Stimulated activated CD4-positive, alpha-beta T cell treated with anti-CD3 and anti-CD28 coated beads, Interleukin-15, amount 100 ng/mL, for 1 hour (primary cell): ENCODE measurements at regions not wholly inside any gene's neighbourhood (a gene's known extent, or its start where the extent isn't known, plus 50 kb on each side); places are given as distances from the start of the nearest gene placed in this dataset.

Experiments used
- DNase-seq, 2 donors: peaks; one replicate each; pipeline ENCODE4 v3.0.0-alpha.2; 2020; ENCODE audit warnings: low read depth in 1 of 2, low spot score in 1 of 2

DNA sequence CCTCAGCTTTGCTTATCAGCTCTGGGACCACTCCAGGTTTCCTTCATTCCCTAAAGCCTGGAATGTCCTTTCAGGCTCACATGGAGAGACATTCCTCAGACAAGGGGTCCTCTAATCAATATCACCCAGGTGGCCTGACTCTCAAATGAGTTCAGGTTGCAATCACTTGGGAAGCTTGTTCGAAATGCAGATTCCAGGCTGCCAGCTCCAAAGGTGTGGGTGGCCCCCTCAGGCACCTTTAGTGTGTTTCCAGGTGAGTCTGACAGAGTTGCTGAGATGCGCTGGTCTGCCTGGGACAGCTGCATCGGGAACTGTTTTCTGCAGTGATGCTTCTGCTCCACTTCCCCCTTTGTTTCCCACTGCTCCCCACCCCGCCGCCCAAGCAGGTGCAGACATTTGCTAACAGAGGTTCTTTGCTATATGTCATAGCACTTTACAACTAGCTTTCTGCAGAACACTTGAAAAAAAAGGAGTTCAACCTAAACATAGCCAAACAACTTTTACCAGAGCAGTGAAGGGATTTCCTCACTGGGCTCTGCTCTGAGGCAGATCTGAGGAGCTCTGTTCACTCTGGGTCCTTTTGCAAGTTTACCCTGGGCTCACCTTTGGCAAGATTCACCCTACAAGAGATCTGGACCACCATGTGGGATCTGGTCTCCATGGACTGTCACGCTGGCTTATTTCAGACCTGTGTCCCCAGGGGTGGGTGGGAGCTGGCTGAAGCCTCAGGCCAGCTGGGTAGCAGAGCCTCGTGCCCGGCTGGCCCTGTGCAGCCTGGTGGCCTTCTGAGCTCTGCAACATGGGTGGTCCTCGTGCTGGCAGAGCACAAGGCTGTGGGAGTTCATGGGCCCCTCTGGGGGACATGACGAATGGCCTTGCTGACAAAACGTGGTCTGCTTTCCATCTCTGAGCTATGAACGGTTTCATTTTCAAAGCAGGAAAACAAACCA lies 539.6 kb downstream of the CCDC171 start:
- no peak for DNase-seq

DNA sequence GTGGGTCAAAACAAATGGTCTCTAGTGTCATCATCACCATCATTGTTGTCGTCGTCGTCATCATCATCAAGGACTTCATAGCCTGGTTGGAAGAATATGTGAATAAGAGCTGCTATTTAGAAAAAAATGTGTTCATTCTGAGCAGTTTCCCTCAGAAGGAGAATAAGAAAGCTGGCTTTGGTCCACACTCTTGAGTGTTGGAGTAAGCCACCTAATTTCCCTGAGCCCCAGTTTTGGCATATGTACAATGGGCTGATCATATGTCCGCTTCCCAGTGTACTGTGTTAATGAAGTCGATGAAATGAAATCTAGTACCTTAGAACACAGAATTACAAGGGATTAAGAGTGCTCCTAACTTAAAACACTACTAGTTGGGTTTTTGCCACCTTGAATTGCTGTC lies 545.5 kb downstream of the CCDC171 start:
- DNase-seq: no peak

DNA sequence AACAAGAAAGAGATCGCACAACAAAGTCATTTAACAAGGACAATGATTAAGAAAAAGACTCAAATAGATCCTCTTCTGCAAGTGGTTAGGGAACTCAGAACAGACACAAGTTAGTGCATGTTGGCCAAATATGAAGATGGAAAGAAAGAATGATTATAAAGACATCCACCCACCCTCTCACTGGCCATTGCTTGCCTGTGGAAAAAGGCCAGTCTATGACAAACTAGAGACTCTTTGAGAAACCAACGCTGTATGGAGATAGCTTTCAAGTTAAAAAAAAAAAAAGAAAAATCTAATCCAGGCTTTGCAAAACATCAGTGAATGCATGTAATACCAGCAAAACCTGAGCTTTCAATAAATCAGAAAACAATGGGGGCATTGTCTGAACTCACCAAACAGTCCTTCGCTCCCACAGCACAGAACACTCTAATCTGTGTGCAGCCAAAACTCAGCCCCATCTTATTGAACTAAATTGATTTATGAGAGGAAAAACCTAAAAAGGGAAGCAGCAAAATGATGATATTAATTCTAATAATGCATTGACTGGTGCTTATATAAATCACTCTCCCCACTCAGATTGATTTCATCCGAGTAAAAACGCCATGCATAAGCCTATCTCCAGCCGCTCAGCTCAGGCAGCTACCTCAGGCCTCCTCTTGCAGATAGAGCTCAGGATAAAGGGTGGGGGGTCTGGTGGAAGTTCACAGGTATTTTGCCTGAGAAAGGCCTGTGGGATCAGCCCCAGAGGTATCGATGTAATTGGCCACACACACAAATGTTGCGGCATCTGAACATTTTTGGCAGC lies 547.1 kb downstream of the CCDC171 start:
- DNase-seq: no peak

DNA sequence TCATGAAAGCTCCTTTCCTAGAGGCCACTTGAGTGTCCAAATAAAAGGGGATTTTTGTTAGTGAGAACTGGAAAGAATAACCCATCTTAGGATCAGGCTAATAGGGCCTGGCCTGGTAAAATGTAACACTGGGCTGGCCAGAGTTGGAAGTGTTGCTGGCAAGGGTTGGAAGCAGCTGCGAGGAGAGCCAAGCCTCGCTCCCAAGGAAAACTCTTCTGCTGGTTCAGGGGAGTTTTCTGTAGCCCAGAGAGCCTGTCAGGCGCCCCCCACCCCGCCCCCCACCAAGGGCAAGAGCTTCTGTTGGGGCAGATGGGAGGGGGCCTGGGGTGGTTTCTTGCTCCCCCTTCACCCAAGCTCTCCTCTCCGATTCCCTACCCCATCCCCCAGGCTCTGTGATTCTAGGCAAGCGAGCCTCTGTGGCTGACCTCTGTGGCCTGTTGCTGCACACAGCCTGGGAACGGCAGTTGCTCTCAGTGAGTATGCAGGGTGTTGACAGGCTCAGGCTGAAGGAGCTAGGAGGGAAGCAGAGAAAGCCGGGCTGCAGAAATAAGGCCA lies 547.8 kb downstream of the CCDC171 start:
- no peak for DNase-seq

DNA sequence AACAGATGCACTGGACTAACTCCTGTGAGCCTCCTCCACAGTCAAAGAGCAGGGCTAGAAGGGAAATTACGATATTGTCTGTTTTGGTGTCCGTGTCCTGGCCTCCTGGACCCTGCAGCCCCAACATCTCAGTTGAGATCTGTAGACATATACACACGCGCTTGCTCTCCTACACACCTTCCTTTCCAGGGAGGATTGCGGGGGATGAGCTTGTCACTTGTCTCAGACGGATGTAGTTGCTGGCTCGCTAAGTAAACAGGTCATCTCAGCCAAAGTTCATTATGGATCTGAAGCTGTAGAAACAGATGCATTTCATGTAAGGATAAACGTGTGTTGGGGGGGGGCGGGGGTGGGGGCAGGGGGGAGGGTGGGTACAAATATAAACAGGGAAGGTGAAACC lies 549.3 kb downstream of the CCDC171 start:
- DNase-seq: no peak

DNA sequence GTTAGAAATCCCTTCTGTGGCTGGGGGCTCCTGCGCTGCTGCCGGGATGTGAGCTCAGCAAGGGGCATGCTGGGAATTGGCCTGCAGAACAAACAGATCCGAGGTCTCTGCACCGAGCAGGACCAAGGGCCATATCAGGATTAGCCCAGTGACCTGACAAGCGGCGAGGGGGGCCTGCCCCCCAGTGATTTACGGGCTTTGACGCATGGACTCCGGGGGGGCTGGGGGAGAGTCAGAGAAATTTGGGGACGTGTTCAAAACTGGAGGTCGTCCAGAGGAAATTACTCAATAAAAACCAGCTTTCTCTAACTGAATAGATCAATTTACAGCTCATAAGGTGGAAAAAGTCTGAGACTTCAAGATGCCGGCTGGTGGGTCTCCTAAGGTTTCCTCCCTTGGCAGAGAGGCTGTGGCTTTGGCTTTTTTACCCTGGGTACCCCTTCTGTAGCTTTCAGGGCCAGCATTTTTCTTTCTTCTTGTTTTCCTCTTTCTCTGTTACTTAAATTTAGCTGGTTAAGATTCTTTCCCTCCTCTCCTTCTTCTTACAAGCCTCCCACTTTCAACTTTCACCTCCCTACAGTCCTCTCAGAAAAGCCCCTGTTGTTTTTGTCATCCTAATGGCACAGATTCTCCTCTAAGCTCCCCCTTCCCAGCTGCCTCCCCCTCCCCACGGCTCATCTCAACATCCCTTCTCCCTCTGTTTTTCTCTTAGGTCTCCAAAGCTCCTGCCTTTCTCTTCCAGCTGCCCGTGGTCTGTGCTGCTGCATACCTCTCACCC lies 551.0 kb downstream of the CCDC171 start:
- no peak for DNase-seq

DNA sequence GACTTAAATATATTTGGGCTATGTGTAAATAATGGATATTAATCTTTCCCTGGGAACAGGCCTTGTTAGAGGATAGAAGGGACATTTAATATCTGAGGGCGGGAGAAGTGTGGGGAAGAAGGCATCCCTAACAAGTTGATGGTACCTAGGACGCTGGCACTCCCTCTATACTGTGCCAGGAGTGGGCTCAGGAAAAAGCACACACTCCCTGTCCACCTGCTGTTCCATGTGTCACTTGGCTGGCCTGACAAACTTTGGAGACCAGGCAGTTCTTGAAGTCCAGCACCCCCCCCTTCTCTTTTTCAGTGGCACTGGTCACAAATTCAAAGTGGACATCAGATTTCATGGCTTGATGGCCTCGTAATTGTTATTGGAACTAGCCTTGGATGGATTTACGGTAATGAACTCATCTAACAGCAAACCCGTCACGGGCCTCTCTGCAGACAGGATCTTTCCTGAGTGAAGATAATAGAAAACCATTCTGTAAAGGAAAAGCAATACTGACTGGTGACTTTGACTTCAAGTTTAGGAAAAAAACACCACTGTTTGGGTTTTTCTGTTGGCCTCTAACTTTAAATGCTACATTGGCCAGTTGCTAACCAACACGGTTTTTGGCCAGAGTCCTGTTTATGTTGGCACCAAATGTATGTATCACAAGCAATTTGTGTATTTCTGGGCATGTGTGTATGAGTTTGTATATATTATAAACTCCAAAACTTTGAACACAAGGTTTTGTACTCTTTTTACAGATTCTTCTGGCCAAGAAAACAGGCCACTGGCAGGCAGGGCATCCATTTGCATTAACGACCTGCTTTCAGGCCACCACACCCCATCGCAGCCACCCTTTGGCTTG lies 552.6 kb downstream of the CCDC171 start:
- no peak for DNase-seq

DNA sequence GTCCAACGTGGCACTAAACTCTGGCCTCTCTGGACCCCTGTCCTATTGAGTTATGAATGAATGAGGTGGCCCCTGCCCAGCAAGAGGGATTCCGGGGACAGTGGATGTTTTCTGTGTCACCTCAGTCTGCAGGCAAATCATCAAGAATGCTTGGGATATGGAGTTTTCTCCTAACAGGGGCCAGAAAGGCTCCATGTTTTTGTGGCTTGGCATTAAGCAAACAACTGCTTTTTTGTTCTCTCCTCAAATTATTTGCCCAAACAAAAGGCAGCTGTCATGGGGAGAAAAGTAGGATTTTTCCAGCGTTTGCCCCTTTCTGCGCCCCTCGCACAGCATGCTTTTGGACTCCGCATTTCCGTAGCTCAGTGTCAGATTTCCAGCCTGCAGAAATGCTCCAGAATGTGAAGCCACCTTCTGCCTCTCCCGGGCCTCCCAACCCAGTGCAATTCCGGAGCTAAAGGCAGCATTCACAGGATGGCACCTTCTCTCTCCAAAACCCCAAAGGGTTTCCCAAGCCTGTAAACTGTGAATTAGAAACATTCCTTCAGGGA lies 553.3 kb downstream of the CCDC171 start:
- no peak for DNase-seq

DNA sequence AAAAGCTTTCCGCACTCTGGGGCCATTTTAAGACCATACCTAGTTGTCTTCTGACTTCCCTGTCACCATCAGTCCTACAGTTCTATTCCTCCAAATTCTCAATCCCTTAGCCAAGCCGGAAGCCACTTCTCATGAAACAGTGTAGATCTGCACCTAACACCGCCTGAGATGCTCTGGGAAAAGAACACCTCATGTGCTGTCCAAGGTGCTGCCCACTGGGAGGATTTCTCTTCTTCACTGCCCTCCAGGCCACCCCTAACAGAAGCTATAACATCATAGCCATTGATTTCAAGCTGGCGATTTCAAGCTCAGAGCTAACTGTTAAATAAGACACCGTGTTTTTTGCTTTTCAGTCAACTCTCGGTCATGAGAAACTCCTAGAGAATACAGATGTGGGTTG lies 559.3 kb downstream of the CCDC171 start:
- DNase-seq: no peak

DNA sequence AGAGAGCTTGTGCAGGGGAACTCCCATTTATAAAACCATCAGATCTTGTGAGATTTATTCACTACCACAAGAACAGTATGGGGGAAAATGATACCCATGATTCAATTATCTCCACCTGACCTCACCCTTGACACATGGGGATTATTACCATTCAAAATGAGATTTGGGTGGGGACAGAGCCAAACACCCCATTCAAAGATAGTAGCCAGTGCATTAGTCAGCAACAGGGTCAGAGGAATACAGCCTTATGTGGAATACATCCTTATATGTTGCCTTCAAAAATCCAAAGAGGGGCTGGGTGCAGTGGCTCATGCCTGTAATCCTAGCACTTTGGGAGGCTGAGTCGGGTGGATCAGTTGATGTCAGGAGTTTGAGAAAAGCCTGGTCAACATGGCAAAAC lies 563.2 kb downstream of the CCDC171 start:
- DNase-seq: no peak

DNA sequence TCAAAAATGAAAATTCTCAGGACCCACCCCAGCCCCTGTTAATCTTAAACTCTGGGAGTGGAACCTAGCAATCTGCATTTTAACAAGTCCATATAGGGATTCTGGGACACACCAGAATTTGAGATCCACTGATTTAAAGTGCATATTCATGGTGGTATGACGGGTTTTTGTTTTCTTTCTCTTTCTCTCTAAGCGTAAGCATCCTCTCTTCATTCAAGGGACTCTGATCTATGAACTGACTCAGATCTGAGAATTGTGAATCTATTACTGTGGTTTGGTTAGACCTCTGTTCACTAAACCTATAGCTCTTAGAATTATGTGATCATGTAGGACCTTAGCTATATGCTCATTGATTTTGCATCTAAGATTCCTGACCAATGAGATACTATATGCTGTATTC lies 565.2 kb downstream of the CCDC171 start:
- no peak for DNase-seq

DNA sequence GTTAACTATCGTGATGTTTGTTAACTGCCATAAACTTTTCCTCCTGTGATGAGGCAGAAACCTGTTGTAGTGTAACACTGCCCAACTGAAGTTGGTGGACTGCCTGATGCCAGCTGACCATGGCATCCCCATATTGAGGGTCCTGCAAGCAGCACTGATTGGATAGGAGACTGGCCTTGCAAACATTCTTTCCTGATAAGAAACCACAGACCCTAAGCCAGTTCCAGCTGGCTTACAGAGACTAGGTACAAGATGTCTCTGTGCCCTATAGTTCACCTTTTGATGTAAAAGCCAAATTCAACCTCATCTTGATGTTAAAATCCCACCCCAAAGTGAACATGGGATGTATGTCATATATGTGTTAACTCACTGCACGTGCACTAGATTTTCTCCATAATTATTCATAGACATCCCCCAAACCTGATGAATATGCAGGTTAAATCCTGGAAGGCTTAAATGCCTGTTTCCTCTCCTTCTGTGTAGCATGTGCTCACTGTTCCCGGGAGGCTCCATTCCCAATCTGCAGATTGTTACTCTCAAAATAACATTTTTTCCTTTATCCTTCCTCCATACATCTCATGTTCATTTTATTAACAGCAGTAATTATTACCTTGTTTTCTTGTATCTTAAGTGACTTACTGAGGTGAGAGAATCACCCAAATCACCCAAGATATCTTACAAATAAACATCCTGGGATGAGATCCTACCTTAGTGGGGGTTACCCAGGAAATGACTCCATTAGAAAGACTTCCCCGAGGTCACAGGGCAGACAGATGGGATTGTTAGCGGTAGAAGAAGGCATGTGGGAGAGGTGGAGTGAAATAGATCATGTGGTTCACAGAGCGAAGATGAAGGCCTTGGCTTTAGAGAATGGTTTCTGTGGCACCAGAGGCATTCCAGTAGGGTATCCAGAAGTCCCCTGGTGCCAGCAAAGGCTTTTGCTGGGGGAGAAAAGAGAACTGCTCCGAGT lies 566.7 kb downstream of the CCDC171 start:
- DNase-seq: no peak

DNA sequence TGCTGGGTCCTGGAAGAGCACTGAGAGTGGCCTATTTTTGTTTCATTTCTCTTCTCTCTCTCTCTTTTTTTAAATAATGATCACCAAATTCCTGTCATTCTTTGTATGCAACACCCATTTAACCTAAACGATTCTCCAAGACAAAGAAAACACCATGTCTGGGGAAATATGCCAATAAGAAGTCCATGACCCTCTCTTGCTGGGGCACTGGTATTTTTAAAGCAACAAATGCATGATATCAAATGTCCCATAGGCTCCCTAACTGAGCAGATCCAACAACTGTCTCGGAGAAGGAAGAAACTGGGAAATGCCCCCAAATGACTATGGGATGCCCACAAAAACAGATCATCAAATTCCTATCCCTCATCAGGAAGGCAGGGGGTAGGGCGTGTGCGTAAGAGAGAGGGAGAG lies 567.4 kb downstream of the CCDC171 start:
- DNase-seq: no peak

DNA sequence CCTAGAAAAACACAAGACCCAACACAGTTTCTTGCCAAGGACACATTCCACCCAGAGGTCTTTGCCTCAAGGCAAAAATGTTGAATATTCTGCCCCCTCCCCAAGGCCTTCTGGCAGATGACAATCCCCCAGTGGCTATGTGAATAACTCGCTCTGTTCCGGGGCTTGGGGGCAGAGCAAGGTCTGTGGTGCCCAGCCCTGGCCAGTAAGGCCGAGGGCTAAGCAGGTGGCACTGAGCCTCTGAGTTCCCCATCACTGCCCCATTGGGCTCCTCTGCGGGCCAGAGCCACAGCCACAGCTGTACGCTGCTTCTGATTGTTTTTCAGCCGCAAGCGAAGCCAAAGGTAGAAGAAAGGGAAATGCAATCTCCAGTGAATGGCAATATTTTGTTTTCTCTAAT lies 567.9 kb downstream of the CCDC171 start:
- DNase-seq: no peak

DNA sequence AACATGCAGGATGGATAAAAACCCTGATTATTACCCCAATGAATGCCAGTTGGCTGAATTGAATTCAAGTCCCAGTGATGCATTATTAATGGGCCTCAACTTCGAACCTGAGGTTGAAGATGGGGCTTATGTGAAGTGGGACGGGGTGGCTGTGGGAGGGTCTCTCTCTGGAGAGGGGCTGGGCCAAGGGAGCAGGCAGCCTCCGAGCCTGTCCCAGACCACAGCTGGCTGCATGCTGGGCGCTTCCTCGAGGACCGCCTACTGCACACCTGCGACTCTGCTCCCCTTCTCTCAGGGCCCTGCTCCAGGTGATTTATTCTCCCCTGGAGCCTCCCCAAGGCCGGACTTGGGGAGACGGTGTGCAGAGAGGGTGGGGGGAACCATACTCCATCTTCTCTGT lies 568.3 kb downstream of the CCDC171 start:
- DNase-seq: no peak

DNA sequence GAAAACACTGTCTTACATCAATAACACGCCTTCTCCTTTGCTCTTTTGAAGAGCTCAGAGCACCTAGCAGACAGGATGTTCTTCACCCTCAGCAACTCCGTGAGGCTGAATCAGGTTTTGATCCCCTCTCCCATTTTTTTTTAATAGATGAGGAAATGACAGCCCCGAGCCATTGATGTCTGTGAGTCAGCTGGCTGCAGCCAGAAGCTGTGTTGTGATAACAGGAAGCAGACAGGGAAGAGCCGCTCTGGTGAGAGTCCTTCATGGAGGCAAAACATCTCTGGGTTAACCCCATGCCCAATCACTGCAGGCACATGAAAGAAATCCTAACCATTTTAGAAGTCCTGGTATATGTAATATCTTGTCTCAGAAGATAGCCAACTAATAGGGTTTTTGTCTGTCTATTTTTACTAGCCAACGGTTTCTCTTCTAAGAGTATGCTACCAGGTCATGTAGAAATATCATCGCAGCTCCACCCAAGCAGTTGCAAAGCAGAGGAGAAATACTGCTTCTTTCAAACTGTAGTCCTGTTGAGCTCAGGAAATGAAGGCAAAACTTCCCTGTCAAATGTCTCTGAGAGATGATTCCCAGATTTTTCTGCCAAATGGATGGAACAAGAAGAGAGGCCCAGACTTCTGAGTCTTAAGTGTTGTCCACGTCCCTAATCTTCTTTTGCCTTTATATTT lies 568.9 kb downstream of the CCDC171 start:
- DNase-seq: no peak

DNA sequence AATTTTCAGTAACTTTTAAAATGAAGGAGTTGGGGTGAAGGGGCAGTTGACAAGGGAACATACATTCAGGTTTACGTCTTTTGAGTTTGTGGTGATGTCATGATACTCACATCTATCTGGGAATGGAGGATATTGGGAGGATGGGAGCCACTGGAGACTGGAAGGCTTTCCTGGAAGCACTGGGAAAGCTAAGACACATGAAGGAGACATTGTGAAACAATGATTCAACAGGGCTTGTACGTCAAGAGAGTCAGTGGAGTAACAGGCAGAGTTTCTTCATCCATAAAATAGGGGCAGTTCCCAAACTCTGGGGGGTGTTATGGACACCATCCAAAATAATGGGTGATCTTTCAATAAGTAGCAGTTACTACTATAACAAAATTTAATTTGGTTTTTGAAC lies 572.8 kb downstream of the CCDC171 start:
- DNase-seq: no peak

DNA sequence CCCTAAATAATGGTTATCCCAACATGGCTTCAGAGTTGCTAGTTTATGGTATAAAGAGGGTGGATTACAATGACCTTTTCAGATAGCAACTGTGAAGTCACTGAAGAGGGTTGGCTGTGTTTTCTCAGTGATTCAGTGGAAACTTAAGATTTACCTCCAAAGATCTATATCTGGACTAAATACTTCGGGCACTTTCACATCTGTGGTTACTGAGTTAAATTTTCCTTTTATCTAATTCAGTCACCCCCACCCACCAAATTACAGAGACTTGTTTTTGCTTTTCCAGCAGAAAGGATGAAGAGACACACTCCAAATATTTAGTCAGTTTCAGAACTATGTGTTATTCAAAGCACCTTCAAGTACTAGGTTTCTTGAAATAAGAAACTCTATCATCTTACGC lies 573.2 kb downstream of the CCDC171 start:
- no peak for DNase-seq
